ENCODE measurements at regions not wholly inside any gene's neighbourhood (a gene's known extent, or its start where the extent isn't known, plus 50 kb on each side); places are given as distances from the start of the nearest gene placed in this dataset.

- TF ChIP-seq POLR2A (IDR thresholded peaks at IDR 0.05; ENCODE audit: low read length), result no peak
- TF ChIP-seq GATA1 (IDR thresholded peaks at IDR 0.05; ENCODE audit: low read depth, low read length), result no peak
Observed at GRCh38 chr4:52265781-52266525, 214.8 kb downstream of the SPATA18 start.

Measured in erythroblast (primary cell).